MCF 10A (cell line): ENCODE measurements at regions not wholly inside any gene's neighbourhood (a gene's known extent, or its start where the extent isn't known, plus 50 kb on each side); places are given as distances from the start of the nearest gene placed in this dataset.

ENCODE experiments used
- BruUV-seq: library from RNA; stranded (reverse); fragments of 400-500 nt; replicated peaks from 2 replicates; lab custom pipeline; 2021; lab: Mats Ljungman, UMichigan
- CTCF ChIA-PET: fragments of 300-600 bp; sonication (Branson Sonifier 250); formaldehyde crosslinking; extraction: SDS; loops from one replicate; lab custom pipeline; 2021; ENCODE audit warnings: antibody characterized with exemption, inconsistent platforms; lab: Yijun Ruan, JAX
- POLR2A ChIA-PET: fragments of 300-600, 350-650 bp; sonication (Branson Sonifier 250); formaldehyde crosslinking; extraction: SDS; loops from one replicate; lab custom pipeline; 2020; ENCODE audit warnings: antibody characterized with exemption, inconsistent platforms; lab: Yijun Ruan, JAX
- DNase-seq: peaks from one replicate; pipeline ENCODE4 v3.0.0-alpha.2; 2018; ENCODE audit not compliant: unreplicated experiment
- H3K27ac Mint-ChIP-seq: one replicate; pipeline ENCODE4 v1.8.0; 2022; ENCODE audit warnings: mild to moderate bottlenecking, low read depth, mixed read lengths; ENCODE audit not compliant: unreplicated experiment
- H3K27me3 Mint-ChIP-seq: one replicate; pipeline ENCODE4 v1.8.0; 2022; ENCODE audit warnings: mixed read lengths; ENCODE audit not compliant: insufficient read depth, unreplicated experiment
- H3K36me3 Mint-ChIP-seq: one replicate; pipeline ENCODE4 v1.8.0; 2022; ENCODE audit warnings: mild to moderate bottlenecking, moderate library complexity, mixed read lengths; ENCODE audit not compliant: insufficient read depth, unreplicated experiment
- H3K4me1 Mint-ChIP-seq: one replicate; pipeline ENCODE4 v1.8.0; 2022; ENCODE audit warnings: mixed read lengths; ENCODE audit not compliant: insufficient read depth, unreplicated experiment
- H3K4me3 Mint-ChIP-seq: one replicate; pipeline ENCODE4 v1.8.0; 2022; ENCODE audit warnings: mild to moderate bottlenecking, moderate library complexity, mixed read lengths; ENCODE audit not compliant: unreplicated experiment
- H3K9me3 Mint-ChIP-seq: one replicate; pipeline ENCODE4 v1.8.0; 2022; ENCODE audit warnings: mixed read lengths; ENCODE audit not compliant: unreplicated experiment
- CTCF ChIP-seq: fragments of 200-600 bp; IDR thresholded peaks from one replicate; pipeline ENCODE4 v1.8.0; 2022; ENCODE audit warnings: antibody characterized with exemption, mild to moderate bottlenecking; ENCODE audit not compliant: unreplicated experiment
- intact Hi-C: fragments of 100-400 bp; cut with micrococcal nuclease; formaldehyde crosslinking; loops from 2 replicates; pipeline ENCODE4 v1.14.1; 2022

GRCh38 chr10:128307820-128308219 is 181.6 kb upstream of the MKI67 start:
- no peak for DNase-seq
- Mint-ChIP-seq H3K27ac (no peak overlapping the region), H3K27me3 (peaks cover 61% of the 10 kb centered on the region), H3K36me3 (no peaks in the 10 kb centered on the region), H3K4me1 (no peaks in the 10 kb centered on the region), H3K9me3 (peaks cover 7% of the 10 kb centered on the region), H3K4me3 (no peak overlapping the region)
- BruUV-seq, result no TSS peak
- POLR2A ChIA-PET, result no interaction called here
- TF ChIP-seq CTCF, result no peak
- intact Hi-C loops, result no loop called here
- CTCF ChIA-PET, result no interaction called here

- no peaks in the 10 kb centered on the region for H3K36me3 Mint-ChIP-seq
- no peak overlapping the region for H3K4me3 Mint-ChIP-seq
- no peak for TF ChIP-seq CTCF
- H3K4me1 Mint-ChIP-seq, result no peaks in the 10 kb centered on the region
- BruUV-seq, result no TSS peak
- intact Hi-C loops, result no loop called here
- H3K27me3 Mint-ChIP-seq, result peaks cover 66% of the 10 kb centered on the region
- POLR2A ChIA-PET, result no interaction called here
- CTCF ChIA-PET, result interaction anchor here (0.7 kb wide), 1 partner anchor 260 kb away, joined by 4 read pairs; no protein-coding TSS in a partner anchor
- DNase-seq, result no peak
- H3K27ac Mint-ChIP-seq, result no peak overlapping the region
- H3K9me3 Mint-ChIP-seq, result no peaks in the 10 kb centered on the region
These were observed 184.9 kb upstream of the MKI67 start for GRCh38 chr10:128310971-128311658.

GRCh38 chr10:128312250-128312649 is 186.0 kb upstream of the MKI67 start:
- TF ChIP-seq CTCF, result no peak
- H3K9me3 Mint-ChIP-seq, result no peaks in the 10 kb centered on the region
- H3K36me3 Mint-ChIP-seq, result no peaks in the 10 kb centered on the region
- H3K4me3 Mint-ChIP-seq, result no peak overlapping the region
- no peak for DNase-seq
- intact Hi-C loops, result no loop called here
- H3K4me1 Mint-ChIP-seq, result no peaks in the 10 kb centered on the region
- POLR2A ChIA-PET, result interaction anchor here (0.6 kb wide), 1 partner anchor 18 kb away, joined by 3 read pairs; no protein-coding TSS in a partner anchor
- CTCF ChIA-PET, result interaction anchor here (0.6 to 0.7 kb wide), 3 partner anchors 124 to 1990 kb away, joined by 3 read pairs; no protein-coding TSS in a partner anchor
- H3K27me3 Mint-ChIP-seq, result peaks cover 77% of the 10 kb centered on the region
- no peak overlapping the region for H3K27ac Mint-ChIP-seq
- no TSS peak for BruUV-seq

GRCh38 chr10:128314686-128315085 is 188.5 kb upstream of the MKI67 start:
- H3K9me3 Mint-ChIP-seq, result no peaks in the 10 kb centered on the region
- no peak overlapping the region for H3K4me3 Mint-ChIP-seq
- H3K27ac Mint-ChIP-seq, result no peak overlapping the region
- no peaks in the 10 kb centered on the region for H3K4me1 Mint-ChIP-seq
- no peaks in the 10 kb centered on the region for H3K36me3 Mint-ChIP-seq
- ChIA-PET CTCF (interaction anchor here (1.0 kb wide), 1 partner anchor 318 kb away, joined by 3 read pairs; no protein-coding TSS in a partner anchor), POLR2A (no interaction called here)
- no peak for TF ChIP-seq CTCF
- H3K27me3 Mint-ChIP-seq, result peaks cover 60% of the 10 kb centered on the region
- no TSS peak for BruUV-seq
- no peak for DNase-seq
- intact Hi-C loops, result no loop called here
